ENCODE measurements at regions not wholly inside any gene's neighbourhood (a gene's known extent, or its start where the extent isn't known, plus 50 kb on each side); places are given as distances from the start of the nearest gene placed in this dataset.

DNA sequence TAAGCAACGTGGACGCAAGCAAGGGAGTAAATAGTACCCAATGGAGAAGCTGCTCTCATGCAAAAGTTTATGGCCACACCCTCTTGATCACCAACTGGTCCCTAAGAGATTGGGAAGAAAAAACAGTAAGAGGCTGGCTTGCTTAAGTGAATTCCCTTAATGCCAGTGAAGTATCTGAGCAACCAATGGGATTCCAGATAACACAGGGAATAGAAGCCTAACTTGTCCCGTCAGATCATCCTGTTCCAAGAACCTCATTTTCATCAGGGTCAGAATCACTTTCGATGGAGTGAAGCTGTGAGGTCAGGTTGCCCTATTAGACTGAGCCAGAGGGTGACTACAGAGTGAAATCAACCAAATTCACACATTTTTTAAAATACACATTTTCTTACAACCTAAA is 104.3 kb downstream of the CD47 start:
- no TSS peak for BruUV-seq (replicated peaks)
- POLR2A ChIA-PET = no interaction called here

DNA sequence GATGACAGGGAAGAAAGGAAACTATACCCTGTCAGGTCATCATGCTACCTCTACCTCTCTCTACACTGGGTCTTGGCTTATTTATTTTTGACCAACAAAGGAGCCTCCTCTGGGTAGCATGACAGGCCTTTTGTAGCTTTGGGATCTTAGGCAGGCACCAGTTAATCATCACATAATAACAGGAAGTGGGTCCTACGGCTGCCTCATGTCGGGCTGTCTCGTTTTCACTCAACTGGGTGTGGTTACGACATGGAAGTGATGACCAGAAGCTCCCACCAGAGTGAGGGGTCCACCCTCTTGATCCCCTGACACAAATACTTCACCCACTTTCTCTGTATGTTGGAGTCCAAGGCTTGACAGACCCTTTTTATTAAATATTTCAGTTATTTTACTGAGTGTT is 105.3 kb downstream of the CD47 start:
- H3K27me3 ChIP-seq (ENCODE audit: control insufficient read depth, insufficient read depth, low read length) = no peaks in the 10 kb centered on the region
- TF ChIP-seq, protein P1, sequence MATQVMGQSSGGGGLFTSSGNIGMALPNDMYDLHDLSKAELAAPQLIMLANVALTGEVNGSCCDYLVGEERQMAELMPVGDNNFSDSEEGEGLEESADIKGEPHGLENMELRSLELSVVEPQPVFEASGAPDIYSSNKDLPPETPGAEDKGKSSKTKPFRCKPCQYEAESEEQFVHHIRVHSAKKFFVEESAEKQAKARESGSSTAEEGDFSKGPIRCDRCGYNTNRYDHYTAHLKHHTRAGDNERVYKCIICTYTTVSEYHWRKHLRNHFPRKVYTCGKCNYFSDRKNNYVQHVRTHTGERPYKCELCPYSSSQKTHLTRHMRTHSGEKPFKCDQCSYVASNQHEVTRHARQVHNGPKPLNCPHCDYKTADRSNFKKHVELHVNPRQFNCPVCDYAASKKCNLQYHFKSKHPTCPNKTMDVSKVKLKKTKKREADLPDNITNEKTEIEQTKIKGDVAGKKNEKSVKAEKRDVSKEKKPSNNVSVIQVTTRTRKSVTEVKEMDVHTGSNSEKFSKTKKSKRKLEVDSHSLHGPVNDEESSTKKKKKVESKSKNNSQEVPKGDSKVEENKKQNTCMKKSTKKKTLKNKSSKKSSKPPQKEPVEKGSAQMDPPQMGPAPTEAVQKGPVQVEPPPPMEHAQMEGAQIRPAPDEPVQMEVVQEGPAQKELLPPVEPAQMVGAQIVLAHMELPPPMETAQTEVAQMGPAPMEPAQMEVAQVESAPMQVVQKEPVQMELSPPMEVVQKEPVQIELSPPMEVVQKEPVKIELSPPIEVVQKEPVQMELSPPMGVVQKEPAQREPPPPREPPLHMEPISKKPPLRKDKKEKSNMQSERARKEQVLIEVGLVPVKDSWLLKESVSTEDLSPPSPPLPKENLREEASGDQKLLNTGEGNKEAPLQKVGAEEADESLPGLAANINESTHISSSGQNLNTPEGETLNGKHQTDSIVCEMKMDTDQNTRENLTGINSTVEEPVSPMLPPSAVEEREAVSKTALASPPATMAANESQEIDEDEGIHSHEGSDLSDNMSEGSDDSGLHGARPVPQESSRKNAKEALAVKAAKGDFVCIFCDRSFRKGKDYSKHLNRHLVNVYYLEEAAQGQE (IDR thresholded peaks at IDR 0.05; ENCODE audit: insufficient read depth in 1 of 2, low read depth in 2 of 2, low read length in 1 of 2) = no peak
- TF ChIP-seq SIN3A (IDR thresholded peaks at IDR 0.05; ENCODE audit: borderline replicate concordance, insufficient read depth, low read depth, low read length) = no peak
- H3K36me3 ChIP-seq (ENCODE audit: control insufficient read depth, insufficient read depth, low read length) = no peaks in the 10 kb centered on the region
- H3K4me3 ChIP-seq (ENCODE audit: low read depth in 2 of 2, low read length in 2 of 2) = no peak overlapping the region
- POLR2A ChIA-PET = no interaction called here
- no peak overlapping the region for H3K27ac ChIP-seq (ENCODE audit: low read length)
- intact Hi-C loops (cut with micrococcal nuclease; ENCODE audit: unreplicated experiment) = no loop called here
- ATAC-seq (no peak), DNase-seq (ENCODE audit: low read depth, low spot score) (no peak)
- in situ Hi-C loops (cut with HindIII; ENCODE audit: low pct_unique_long_range_greater_than_20kb, low sequenced_read_pairs) = no loop called here
- H3K9me3 ChIP-seq (ENCODE audit: control insufficient read depth, insufficient read depth, low read depth, low read length) = no peaks in the 10 kb centered on the region
- CTCF ChIA-PET = no interaction called here
- no peaks in the 10 kb centered on the region; the same call in none of the 2 replicates for H3K4me1 ChIP-seq (ENCODE audit: control insufficient read depth, insufficient read depth, low read length)
- no TSS peak for BruUV-seq (replicated peaks)

More for the DNA sequence above, 104.3 kb downstream of the CD47 start:
- no peaks in the 10 kb centered on the region for H3K27me3 ChIP-seq (ENCODE audit: control insufficient read depth, insufficient read depth, low read length)
- H3K36me3 ChIP-seq (ENCODE audit: control insufficient read depth, insufficient read depth, low read length) = no peaks in the 10 kb centered on the region
- in situ Hi-C loops (cut with HindIII; ENCODE audit: low pct_unique_long_range_greater_than_20kb, low sequenced_read_pairs) = no loop called here
- no peak overlapping the region for H3K27ac ChIP-seq (ENCODE audit: low read length)
- no peaks in the 10 kb centered on the region for H3K9me3 ChIP-seq (ENCODE audit: control insufficient read depth, insufficient read depth, low read depth, low read length)
- CTCF ChIA-PET = no interaction called here
- no peaks in the 10 kb centered on the region; the same call in none of the 2 replicates for H3K4me1 ChIP-seq (ENCODE audit: control insufficient read depth, insufficient read depth, low read length)
- DNase-seq (ENCODE audit: low read depth, low spot score) (no peak), ATAC-seq (no peak)
- intact Hi-C loops (cut with micrococcal nuclease; ENCODE audit: unreplicated experiment) = no loop called here
- H3K4me3 ChIP-seq (ENCODE audit: low read depth in 2 of 2, low read length in 2 of 2) = no peak overlapping the region
- TF ChIP-seq, protein P1 (IDR thresholded peaks at IDR 0.05; ENCODE audit: insufficient read depth in 1 of 2, low read depth in 2 of 2, low read length in 1 of 2) = no peak
- TF ChIP-seq SIN3A (IDR thresholded peaks at IDR 0.05; ENCODE audit: borderline replicate concordance, insufficient read depth, low read depth, low read length) (no peak), TCF7L2 (IDR thresholded peaks at IDR 0.05; ENCODE audit: low read depth, low read length) (no peak), POLR2AphosphoS5 (IDR thresholded peaks at IDR 0.05; ENCODE audit: low read depth, low read length) (no peak)
- TF ChIP-seq, protein P2, sequence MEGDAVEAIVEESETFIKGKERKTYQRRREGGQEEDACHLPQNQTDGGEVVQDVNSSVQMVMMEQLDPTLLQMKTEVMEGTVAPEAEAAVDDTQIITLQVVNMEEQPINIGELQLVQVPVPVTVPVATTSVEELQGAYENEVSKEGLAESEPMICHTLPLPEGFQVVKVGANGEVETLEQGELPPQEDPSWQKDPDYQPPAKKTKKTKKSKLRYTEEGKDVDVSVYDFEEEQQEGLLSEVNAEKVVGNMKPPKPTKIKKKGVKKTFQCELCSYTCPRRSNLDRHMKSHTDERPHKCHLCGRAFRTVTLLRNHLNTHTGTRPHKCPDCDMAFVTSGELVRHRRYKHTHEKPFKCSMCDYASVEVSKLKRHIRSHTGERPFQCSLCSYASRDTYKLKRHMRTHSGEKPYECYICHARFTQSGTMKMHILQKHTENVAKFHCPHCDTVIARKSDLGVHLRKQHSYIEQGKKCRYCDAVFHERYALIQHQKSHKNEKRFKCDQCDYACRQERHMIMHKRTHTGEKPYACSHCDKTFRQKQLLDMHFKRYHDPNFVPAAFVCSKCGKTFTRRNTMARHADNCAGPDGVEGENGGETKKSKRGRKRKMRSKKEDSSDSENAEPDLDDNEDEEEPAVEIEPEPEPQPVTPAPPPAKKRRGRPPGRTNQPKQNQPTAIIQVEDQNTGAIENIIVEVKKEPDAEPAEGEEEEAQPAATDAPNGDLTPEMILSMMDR (IDR thresholded peaks at IDR 0.05) = no peak

Data from Panc1 (cell line).